AG04450 (cell line): ENCODE measurements at regions not wholly inside any gene's neighbourhood (a gene's known extent, or its start where the extent isn't known, plus 50 kb on each side); places are given as distances from the start of the nearest gene placed in this dataset.

ENCODE experiments used
- CTCF ChIA-PET: fragments of 300-600, 350-600 bp; formaldehyde crosslinking; extraction: SDS; loops from one replicate; lab custom pipeline; 2022; ENCODE audit warnings: antibody characterized with exemption, inconsistent platforms; lab: Charles Lee
- POLR2A ChIA-PET: fragments of 350-600 bp; formaldehyde crosslinking; extraction: SDS; loops from one replicate; lab custom pipeline; 2021; ENCODE audit warnings: antibody characterized with exemption, inconsistent platforms; lab: Yijun Ruan, JAX
- DNase-seq: peaks from one replicate; pipeline ENCODE4 v3.0.0-alpha.2; 2011; ENCODE audit warnings: low read depth, low spot score
- H3K27ac ChIP-seq: one replicate; pipeline ENCODE4 v1.5.1; 2012; ENCODE audit warnings: low read depth, low read length, control low read depth
- H3K27me3 ChIP-seq: one replicate; pipeline ENCODE4 v1.6.0; 2012; ENCODE audit warnings: low read length; ENCODE audit not compliant: control insufficient read depth, insufficient read depth
- H3K4me3 ChIP-seq: 2 replicates; pipeline ENCODE4 v1.5.1; 2011; ENCODE audit warnings: mild to moderate bottlenecking, low read depth, low read length, control low read depth
- H3K9me3 ChIP-seq: 2 replicates; pipeline ENCODE4 v1.5.1; 2012; ENCODE audit warnings: low read length; ENCODE audit not compliant: control insufficient read depth, insufficient read depth
- CTCF ChIP-seq: IDR thresholded peaks from 2 replicates; pipeline ENCODE4 v1.5.1; 2011; ENCODE audit warnings: low read depth, low read length, control low read depth, inconsistent platforms

- no peak for DNase-seq
- Histone ChIP-seq H3K27me3 (peaks cover 11% of the 10 kb centered on the region), H3K9me3 (peaks cover 21% of the 10 kb centered on the region), H3K4me3 (no peak overlapping the region), H3K27ac (no peak overlapping the region)
- no peak for TF ChIP-seq CTCF
- ChIA-PET POLR2A (interaction anchor here (1.1 kb wide), 1 partner anchor 55 kb away, joined by 3 read pairs; no protein-coding TSS in a partner anchor), CTCF (no interaction called here)
Observed at GRCh38 chr2:65491381-65491905, 59.0 kb upstream of the SPRED2 start.

- POLR2A ChIA-PET = no interaction called here
- Histone ChIP-seq H3K4me3 (no peak overlapping the region), H3K9me3 (peaks cover 22% of the 10 kb centered on the region), H3K27me3 (peaks cover 11% of the 10 kb centered on the region), H3K27ac (no peak overlapping the region)
- no peak for DNase-seq
- no peak for TF ChIP-seq CTCF
- CTCF ChIA-PET = no interaction called here
Observed at GRCh38 chr2:65490222-65490621, 57.8 kb upstream of the SPRED2 start.

- POLR2A ChIA-PET = no interaction called here
- CTCF ChIA-PET = no interaction called here
- Histone ChIP-seq H3K27me3 (peaks cover 11% of the 10 kb centered on the region), H3K4me3 (no peak overlapping the region), H3K9me3 (peaks cover 22% of the 10 kb centered on the region), H3K27ac (no peak overlapping the region)
- DNase-seq = no peak
- no peak for TF ChIP-seq CTCF
Observed at GRCh38 chr2:65489269-65489668, 56.9 kb upstream of the SPRED2 start.

GRCh38 chr2:65488527-65488926 is 56.1 kb upstream of the SPRED2 start:
- CTCF ChIA-PET = no interaction called here
- Histone ChIP-seq H3K4me3 (no peak overlapping the region), H3K9me3 (peaks cover 22% of the 10 kb centered on the region), H3K27me3 (peaks cover 11% of the 10 kb centered on the region), H3K27ac (no peak overlapping the region)
- no peak for TF ChIP-seq CTCF
- DNase-seq = no peak
- POLR2A ChIA-PET = no interaction called here

- Histone ChIP-seq H3K4me3 (no peak overlapping the region), H3K9me3 (peaks cover 22% of the 10 kb centered on the region), H3K27ac (no peak overlapping the region), H3K27me3 (peaks cover 9% of the 10 kb centered on the region)
- POLR2A ChIA-PET = no interaction called here
- no peak for DNase-seq
- TF ChIP-seq CTCF = no peak
- CTCF ChIA-PET = interaction anchor here (0.6 kb wide), 1 partner anchor 570 kb away, joined by 6 read pairs; no protein-coding TSS in a partner anchor
Observed at GRCh38 chr2:65487404-65487803, 55.0 kb upstream of the SPRED2 start.
